Myocyte (in vitro differentiated cells): ENCODE measurements at regions not wholly inside any gene's neighbourhood (a gene's known extent, or its start where the extent isn't known, plus 50 kb on each side); places are given as distances from the start of the nearest gene placed in this dataset.
A peak's percentile ranks its signal among the peaks of the same experiment; 100 is the strongest.

ENCODE experiments used
- DNase-seq: peaks from one replicate; pipeline ENCODE4 v3.0.0-alpha.2; 2012; ENCODE audit warnings: low read depth

GRCh38 chr3:14590569-14590968 is 50.4 kb upstream of the GRIP2 start:
- DNase-seq, result no peak

- no peak for DNase-seq
Measured at GRCh38 chr3:14592390-14592789, 52.2 kb upstream of the GRIP2 start.

GRCh38 chr3:14592836-14593235 is 52.7 kb upstream of the GRIP2 start:
- no peak for DNase-seq

GRCh38 chr3:14594234-14594633 is 54.1 kb upstream of the GRIP2 start:
- DNase-seq, result no peak

GRCh38 chr3:14595561-14595960 is 55.4 kb upstream of the GRIP2 start:
- DNase-seq, result no peak

GRCh38 chr3:14597266-14597665 is 54.3 kb upstream of the CCDC174 start:
- DNase-seq, result no peak

- DNase-seq, result peak; percentile 61
Measured at GRCh38 chr3:14598143-14598569, 53.4 kb upstream of the CCDC174 start.

- no peak for DNase-seq
Measured at GRCh38 chr3:14599488-14599887, 52.1 kb upstream of the CCDC174 start.

GRCh38 chr3:14600075-14600474 is 51.5 kb upstream of the CCDC174 start:
- DNase-seq, result no peak

- DNase-seq, result no peak
Measured at GRCh38 chr3:14600856-14601610, 50.5 kb upstream of the CCDC174 start.

GRCh38 chr3:14601692-14602005 is 49.9 kb upstream of the CCDC174 start:
- DNase-seq, result no peak
